ENCODE measurements at regions not wholly inside any gene's neighbourhood (a gene's known extent, or its start where the extent isn't known, plus 50 kb on each side); places are given as distances from the start of the nearest gene placed in this dataset.

DNA sequence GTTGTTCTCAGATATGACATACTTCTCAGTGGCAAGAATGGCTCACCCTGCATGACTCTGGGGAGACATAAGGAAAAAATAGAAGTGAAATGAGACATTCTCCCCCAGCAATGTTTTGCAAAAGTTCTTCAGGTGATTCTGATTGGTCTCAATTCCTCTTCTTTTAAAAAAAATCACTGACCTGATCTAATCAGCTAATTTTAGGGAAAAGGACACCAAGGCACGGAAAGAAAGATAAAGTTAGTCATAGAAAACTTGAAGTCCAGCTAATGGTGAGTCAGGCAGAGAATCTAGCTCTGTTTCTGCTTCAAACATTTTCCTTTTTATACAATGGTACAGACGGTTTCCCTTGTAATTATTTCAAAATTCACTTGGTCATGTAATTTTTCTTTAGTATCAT is 1018.9 kb upstream of the ARRDC3 start:
- TF ChIP-seq YY1 (IDR thresholded peaks at IDR 0.05; ENCODE audit: low read depth) (no peak), TAF1 (IDR thresholded peaks at IDR 0.05; ENCODE audit: low read depth) (no peak), EP300 (IDR thresholded peaks at IDR 0.05; ENCODE audit: borderline replicate concordance) (no peak), REST (IDR thresholded peaks at IDR 0.05; ENCODE audit: low read depth) (no peak), FOXM1 (IDR thresholded peaks at IDR 0.05; ENCODE audit: borderline replicate concordance, low read depth) (no peak)
- TF ChIP-seq, protein P1, sequence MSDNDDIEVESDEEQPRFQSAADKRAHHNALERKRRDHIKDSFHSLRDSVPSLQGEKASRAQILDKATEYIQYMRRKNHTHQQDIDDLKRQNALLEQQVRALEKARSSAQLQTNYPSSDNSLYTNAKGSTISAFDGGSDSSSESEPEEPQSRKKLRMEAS (IDR thresholded peaks at IDR 0.05) = no peak
